HG02798 (cell line): ENCODE measurements at regions not wholly inside any gene's neighbourhood (a gene's known extent, or its start where the extent isn't known, plus 50 kb on each side); places are given as distances from the start of the nearest gene placed in this dataset.

ENCODE experiments used
- ATAC-seq: cut with Tn5 transposase; IDR thresholded peaks from one replicate; pipeline ENCODE4 v1.9.1; 2021; ENCODE audit warnings: mild to moderate bottlenecking; ENCODE audit not compliant: unreplicated experiment, poor library complexity

DNA sequence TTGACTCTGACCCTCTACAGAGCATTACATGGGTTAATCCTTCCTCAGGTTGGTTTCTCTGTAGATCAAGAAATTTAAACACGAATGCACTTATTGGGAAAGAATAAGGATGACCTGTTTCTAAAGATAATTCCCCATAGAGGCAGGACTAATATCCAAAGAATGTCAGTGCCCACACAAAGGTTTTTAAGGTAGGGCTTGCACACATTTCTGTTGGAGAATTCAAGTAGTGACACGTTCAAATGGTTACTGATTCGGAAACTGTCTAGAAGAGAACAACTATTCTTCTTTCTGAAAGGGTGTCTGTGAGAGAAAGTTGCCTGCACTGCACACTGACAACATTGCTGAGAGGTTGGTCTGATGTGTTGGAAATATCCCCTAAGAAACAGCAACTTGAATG lies 167.3 kb downstream of the ZNF326 start:
- ATAC-seq: no peak

DNA sequence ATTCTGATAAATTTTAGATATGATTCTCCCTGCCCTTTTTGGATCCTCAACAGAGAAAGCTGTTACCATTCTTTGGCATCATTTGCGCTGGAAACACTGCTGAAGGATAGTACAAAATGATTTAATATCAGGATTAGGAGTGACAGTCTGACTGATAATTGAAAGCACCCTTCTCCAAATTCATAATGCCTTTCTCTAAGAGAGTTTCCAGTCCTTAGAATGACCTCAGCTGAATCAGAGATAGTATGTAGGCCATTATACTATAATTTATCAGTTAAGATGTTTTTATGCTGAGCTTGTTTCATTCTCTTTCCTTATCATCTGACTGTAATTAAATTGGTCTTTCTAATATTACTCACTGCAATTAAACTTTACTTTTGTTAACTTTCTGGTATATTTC lies 166.7 kb downstream of the ZNF326 start:
- no peak for ATAC-seq

GRCh38 chr1:90155721-90156487 lies 161.0 kb downstream of the ZNF326 start:
- ATAC-seq: no peak

GRCh38 chr1:90154711-90155110 lies 159.8 kb downstream of the ZNF326 start:
- no peak for ATAC-seq

DNA sequence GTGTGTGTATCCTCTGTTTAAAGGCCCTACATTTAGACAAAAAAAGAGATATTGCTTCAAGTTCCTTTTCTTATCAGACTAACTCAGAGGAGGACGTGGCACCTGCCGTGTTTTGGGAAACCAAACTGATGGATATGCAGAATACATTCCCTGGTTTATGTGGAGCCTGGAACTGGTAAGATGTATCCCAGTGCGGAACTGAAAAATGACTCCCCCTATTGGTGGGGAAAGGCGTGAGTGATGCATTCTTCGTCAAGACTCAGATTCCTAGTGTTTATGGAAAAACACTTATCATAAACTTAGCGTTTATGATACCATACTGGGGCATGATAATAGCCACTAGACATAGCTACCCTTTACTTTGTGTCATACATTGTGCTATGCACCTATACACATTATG lies 154.2 kb downstream of the ZNF326 start:
- no peak for ATAC-seq

GRCh38 chr1:90147093-90147492 lies 152.2 kb downstream of the ZNF326 start:
- ATAC-seq: no peak

GRCh38 chr1:90144820-90145219 lies 149.9 kb downstream of the ZNF326 start:
- no peak for ATAC-seq

DNA sequence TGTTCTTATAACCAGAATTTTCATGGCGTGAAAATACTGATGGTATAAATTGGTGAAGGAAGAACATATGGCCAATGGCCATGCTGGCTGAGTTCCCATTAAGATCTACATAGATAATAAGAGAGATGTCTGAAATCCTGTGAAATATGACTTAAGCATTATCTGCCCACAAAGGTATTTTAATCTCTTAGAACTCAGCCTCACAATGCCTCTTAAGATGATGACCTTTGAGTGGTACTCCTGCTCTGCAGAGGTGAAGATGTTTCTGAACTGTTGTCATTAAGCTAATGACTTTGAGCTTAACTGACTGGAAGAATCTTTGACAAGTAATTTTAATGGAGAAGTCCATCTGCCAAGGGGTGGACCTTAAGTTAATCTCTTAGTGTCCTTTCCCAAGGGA lies 148.7 kb downstream of the ZNF326 start:
- ATAC-seq: no peak

GRCh38 chr1:90142697-90143096 lies 147.8 kb downstream of the ZNF326 start:
- no peak for ATAC-seq

GRCh38 chr1:90139837-90140236 lies 144.9 kb downstream of the ZNF326 start:
- no peak for ATAC-seq

DNA sequence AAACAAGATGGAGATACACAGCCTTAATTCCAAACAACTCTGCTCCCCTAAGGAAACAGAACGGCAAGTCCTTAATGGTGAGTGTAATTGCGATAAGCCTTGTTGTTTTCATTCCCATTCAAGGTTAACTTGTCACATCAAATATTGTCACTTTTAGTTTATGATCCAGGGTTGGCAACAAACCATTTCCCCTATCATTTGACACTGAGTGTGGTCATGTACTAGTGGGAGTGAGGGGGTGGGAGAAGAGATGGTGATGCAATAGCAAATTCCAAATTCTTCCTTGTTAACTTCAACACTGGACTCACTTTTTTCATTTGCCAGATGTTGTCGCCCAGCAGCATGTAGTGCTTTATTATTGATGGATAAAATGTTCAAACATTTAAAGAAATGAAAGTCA lies 140.4 kb downstream of the ZNF326 start:
- ATAC-seq: no peak

DNA sequence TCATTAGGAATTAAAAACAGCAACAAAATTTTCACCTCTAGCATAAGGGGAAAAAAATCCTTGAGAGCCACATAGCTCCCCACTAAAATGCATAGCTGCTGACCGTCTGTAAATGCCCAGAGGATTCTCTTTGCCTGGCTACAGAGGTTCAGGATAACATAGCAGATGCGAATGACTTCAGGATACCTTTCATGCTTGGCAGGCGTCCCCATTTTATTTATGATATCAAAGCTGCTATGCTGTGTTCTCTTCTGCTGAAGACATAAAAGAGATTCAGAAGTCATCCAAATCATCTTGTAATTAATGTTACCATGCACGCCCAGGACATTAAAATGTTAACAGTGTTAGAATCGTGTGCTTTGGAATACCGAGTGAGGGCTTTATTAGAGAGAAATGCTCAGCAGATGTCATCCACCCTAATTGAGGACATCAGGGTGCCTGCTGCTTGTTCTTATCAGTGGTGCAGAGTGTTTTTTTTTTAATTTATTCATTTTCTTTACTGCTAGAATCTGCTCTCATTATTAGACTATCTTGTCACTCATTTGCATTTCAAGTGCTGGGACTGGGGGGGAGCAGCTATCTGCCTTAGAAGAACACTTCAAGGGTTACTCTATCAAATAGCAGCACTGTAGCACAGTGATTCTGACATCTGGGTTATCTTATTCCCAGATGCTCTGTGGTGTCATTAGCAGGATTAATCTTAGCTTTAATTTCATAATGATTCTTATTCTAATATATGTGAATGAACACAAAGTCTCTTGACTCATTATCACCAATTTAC lies 139.5 kb downstream of the ZNF326 start:
- ATAC-seq: no peak

DNA sequence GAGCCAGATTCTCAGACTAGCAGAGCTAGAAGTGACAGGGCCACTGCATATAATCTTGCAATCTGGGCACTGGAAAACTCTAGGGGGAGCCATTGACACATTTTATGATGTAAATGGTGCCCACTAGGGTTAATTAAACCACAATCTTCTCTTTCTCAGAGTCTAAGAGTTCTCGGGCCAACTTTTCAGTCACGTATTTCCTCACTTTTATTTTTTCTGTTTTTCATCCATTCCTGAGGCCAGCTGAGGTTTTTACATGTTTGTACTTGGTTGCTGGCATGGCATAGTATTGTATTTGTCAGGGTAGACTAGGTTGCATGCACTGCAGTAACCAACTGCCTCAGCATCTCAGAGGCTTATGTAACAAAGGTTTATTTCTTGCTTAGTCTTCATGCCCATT lies 138.2 kb downstream of the ZNF326 start:
- no peak for ATAC-seq

- no peak for ATAC-seq
Observed at GRCh38 chr1:90132306-90132705, 137.4 kb downstream of the ZNF326 start.

GRCh38 chr1:90127288-90127953 lies 132.5 kb downstream of the ZNF326 start:
- ATAC-seq: no peak

- no peak for ATAC-seq
Observed at GRCh38 chr1:90126834-90127233, 131.9 kb downstream of the ZNF326 start.

DNA sequence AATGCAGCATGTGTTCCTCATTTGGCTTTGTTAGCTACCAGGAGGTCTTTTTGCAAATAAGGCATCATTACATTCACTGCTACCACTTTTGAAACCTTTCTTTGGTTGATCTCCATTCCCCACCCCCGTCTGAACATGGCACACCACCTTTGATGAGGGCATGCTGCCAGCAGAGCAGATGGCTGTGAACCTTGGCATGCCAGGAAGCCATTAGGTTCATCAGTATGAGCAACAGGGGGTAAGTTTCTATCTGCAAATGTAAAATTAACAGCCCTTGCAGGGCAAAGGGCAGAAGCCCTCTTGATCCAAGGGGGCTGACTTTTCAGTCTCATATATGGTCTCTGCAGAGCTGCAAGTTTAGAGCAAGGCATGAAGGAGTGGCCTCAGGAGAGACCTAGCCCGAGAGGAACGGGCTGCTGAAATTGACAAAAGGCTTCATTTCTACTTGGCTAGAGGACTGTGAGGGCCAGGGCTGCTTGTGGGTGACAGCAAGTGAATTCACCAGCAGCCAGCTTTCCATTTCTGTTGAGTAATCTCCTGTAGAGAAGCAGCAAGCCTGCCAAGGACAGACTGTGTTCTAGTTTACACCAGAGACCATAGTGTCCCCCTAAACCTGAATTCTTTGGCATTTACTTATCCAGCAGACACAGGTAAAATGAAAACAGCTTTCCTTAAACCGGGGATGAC lies 127.9 kb downstream of the ZNF326 start:
- no peak for ATAC-seq

DNA sequence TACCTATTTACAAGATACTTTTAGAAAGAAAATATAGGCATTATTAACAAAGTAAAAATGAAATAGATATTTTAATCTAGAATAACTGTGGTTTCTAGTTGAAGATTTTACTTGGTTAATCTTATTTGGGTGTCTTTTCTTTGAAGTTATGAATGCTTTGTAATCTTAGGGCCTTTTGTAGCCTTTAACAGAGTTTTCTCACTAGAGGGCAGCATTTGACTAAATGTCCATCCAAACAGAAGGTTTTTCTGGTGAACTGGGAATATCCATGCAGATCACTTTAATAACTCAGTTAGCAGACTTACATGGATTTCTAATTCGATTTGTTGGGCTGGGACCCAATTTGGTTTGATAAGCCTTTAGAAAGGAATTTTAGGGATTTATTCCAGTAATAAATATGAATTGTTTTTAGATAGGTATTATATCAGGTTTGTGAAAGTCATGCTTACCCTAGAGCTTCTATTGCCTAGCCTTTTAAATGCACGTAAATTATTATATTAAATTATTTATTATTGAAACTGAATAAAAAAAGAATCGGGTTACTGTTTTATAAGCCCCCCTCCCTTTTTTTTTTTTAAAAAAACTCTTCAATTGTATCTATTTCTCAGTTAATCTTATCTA lies 119.7 kb downstream of the ZNF326 start:
- ATAC-seq: no peak

- no peak for ATAC-seq
Observed at GRCh38 chr1:90107990-90108389, 113.1 kb downstream of the ZNF326 start.

DNA sequence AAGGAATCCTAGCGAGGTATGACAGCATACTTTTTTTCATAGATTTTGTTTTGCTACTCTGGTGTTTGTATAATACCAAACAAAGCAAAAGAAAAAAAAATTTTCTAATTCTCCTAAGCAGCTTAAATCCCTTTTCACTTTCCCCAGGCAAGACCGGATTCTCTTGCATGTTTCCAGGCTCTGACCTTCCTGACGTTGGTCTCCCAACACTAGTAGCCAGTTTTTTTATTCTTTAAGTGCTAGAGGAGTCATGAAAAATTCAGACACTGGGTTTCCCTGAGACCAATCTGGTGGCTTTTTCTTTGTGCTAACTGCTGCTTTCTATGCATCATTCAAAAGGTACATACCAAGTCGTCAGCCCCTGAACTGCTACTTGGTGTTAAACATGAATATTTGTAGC lies 111.4 kb downstream of the ZNF326 start:
- no peak for ATAC-seq
